Tibial artery (tissue), 4 donors: ENCODE measurements at regions not wholly inside any gene's neighbourhood (a gene's known extent, or its start where the extent isn't known, plus 50 kb on each side); places are given as distances from the start of the nearest gene placed in this dataset.

Source experiments
- DNase-seq, 2 donors: peaks; one replicate each; pipeline ENCODE4 v3.0.0-alpha.2; 2019
- H3K27ac ChIP-seq, 2 donors: fragments of 200-600 bp; sonication (generic) in 1 of 2; 1 replicate in 1 of 2; 2 replicates in 1 of 2; pipeline ENCODE4 v1.5.1; 2018 to 2019; ENCODE audit warnings: mild to moderate bottlenecking in 1 of 2
- H3K27me3 ChIP-seq, 2 donors: fragments of 200-600 bp; sonication (generic) in 1 of 2; one replicate each; pipeline versions ENCODE4 v1.5.1 to v1.6.0; 2016 to 2019
- H3K36me3 ChIP-seq, 3 donors: fragments of 200-600 bp; sonication (generic) in 2 of 3; one replicate each; pipeline ENCODE4 v1.5.1; 2016 to 2019; ENCODE audit warnings: mild to moderate bottlenecking in 2 of 3
- H3K4me1 ChIP-seq, 4 donors: fragments of 200-600 bp; sonication (generic) in 2 of 4; 1 replicate in 3 of 4; 2 replicates in 1 of 4; pipeline ENCODE4 v1.5.1; 2016 to 2019
- H3K4me3 ChIP-seq, 2 donors: fragments of 200-600 bp; sonication (generic) in 1 of 2; 1 replicate in 1 of 2; 2 replicates in 1 of 2; pipeline ENCODE4 v1.5.1; 2018 to 2019; ENCODE audit warnings: mild to moderate bottlenecking in 2 of 2
- H3K9me3 ChIP-seq, 3 donors: fragments of 200-600 bp; sonication (generic) in 1 of 3; one replicate each; pipeline ENCODE4 v1.5.1; 2016 to 2019
- intact Hi-C: fragments of 100-400 bp; cut with DNase I; formaldehyde crosslinking; loops from one replicate; pipeline ENCODE4 v1.15.0; 2023; ENCODE audit warnings: low total_unique reads
- TF ChIP-seq, protein P1 (sequence below), 2 experiments: fragments of 200-600 bp in 1 of 2; fragments of 450-650 bp in 1 of 2; IDR thresholded peaks; one replicate each; pipeline ENCODE4 v1.5.1; 2017 to 2019; ENCODE audit warnings: antibody characterized with exemption in 2 of 2, mild to moderate bottlenecking in 1 of 2, moderate library complexity in 1 of 2

- Histone ChIP-seq H3K27me3 (no peaks in the 10 kb centered on the region), H3K27ac (no peak overlapping the region), H3K4me1 (no peaks in the 10 kb centered on the region), H3K36me3 (no peaks in the 10 kb centered on the region), H3K9me3 (no peaks in the 10 kb centered on the region), H3K4me3 (no peak overlapping the region)
- intact Hi-C loops = no loop called here
- no peak for DNase-seq
- TF ChIP-seq, protein P1, sequence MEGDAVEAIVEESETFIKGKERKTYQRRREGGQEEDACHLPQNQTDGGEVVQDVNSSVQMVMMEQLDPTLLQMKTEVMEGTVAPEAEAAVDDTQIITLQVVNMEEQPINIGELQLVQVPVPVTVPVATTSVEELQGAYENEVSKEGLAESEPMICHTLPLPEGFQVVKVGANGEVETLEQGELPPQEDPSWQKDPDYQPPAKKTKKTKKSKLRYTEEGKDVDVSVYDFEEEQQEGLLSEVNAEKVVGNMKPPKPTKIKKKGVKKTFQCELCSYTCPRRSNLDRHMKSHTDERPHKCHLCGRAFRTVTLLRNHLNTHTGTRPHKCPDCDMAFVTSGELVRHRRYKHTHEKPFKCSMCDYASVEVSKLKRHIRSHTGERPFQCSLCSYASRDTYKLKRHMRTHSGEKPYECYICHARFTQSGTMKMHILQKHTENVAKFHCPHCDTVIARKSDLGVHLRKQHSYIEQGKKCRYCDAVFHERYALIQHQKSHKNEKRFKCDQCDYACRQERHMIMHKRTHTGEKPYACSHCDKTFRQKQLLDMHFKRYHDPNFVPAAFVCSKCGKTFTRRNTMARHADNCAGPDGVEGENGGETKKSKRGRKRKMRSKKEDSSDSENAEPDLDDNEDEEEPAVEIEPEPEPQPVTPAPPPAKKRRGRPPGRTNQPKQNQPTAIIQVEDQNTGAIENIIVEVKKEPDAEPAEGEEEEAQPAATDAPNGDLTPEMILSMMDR (IDR thresholded peaks at IDR 0.05) = no peak
Measured at GRCh38 chr4:178958725-178959440, 1516.6 kb upstream of the AGA start.

- intact Hi-C loops = loop anchor here (5.0 kb wide), 1 partner anchor 199 kb away; no protein-coding TSS in a partner anchor
- Histone ChIP-seq H3K4me3 (no peak overlapping the region), H3K27me3 (no peaks in the 10 kb centered on the region), H3K9me3 (no peaks in the 10 kb centered on the region), H3K36me3 (no peaks in the 10 kb centered on the region), H3K27ac (no peak overlapping the region), H3K4me1 (no peaks in the 10 kb centered on the region)
- DNase-seq = no peak
- TF ChIP-seq, protein P1 (IDR thresholded peaks at IDR 0.05) = no peak
Measured at GRCh38 chr4:178963446-178964045, 1521.3 kb upstream of the AGA start.

DNA sequence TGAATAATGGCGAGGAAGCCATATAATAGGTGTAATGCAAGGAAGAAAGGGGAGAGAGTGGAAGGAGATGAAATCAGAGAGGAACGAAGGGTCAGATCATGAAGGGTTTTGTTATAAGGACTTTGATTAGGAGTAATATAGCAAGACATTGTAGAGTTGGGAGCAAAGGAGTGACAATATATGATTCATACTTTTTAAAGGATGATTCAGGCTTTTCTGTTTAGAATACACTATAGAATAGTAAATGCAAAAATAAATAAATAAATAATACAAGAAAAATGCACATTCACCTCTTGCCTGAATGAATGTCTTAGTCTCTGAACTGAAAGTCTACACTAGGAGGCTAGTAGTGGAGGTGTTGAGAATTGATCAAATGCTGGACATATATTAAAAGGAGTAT, 1524.4 kb upstream of the AGA start:
- Histone ChIP-seq H3K36me3 (no peaks in the 10 kb centered on the region), H3K27me3 (no peaks in the 10 kb centered on the region), H3K9me3 (no peaks in the 10 kb centered on the region), H3K27ac (no peak overlapping the region), H3K4me3 (no peak overlapping the region), H3K4me1 (no peaks in the 10 kb centered on the region)
- TF ChIP-seq, protein P1 (IDR thresholded peaks at IDR 0.05) = no peak
- no peak for DNase-seq
- intact Hi-C loops = no loop called here

DNA sequence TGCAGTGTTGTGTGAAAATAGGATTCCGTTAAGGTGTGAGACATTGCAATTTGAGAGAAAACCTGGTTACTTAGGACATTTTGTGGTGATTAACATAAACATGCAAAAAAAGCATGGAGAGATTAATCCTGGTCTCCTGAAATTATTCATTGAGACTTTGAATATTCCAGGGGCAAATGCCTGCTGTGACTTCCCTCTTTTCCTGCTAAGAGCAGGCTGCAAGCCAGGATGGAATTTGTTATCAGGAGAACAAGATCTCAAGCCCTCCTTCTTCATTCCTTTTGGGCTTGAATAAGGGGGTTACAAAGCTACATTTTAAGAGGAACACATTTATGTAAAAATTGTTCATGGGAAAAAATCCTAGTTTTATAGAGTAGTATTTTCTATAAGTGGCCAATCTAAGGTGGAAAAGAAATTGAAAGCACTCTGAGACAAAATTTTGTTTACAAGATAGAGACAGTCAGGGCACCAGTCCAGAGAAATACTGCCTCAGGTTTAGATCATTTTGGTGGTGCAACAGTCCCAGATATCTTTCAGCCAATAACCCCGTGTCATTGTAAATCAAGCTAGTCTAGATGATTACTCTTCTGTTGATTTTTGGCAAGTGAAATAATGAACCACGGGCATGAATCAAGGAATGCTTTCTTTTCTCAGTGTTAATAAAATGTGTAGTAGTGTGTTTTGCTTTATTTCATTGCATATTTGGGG, 1528.3 kb upstream of the AGA start:
- Histone ChIP-seq H3K9me3 (no peaks in the 10 kb centered on the region), H3K36me3 (no peaks in the 10 kb centered on the region), H3K4me1 (no peaks in the 10 kb centered on the region), H3K4me3 (no peak overlapping the region), H3K27me3 (no peaks in the 10 kb centered on the region), H3K27ac (no peak overlapping the region)
- no peak for DNase-seq
- TF ChIP-seq, protein P1 (IDR thresholded peaks at IDR 0.05) = no peak
- intact Hi-C loops = no loop called here

GRCh38 chr4:178976861-178977260, 1534.6 kb upstream of the AGA start:
- intact Hi-C loops = no loop called here
- Histone ChIP-seq H3K4me3 (no peak overlapping the region), H3K9me3 (no peaks in the 10 kb centered on the region), H3K36me3 (no peaks in the 10 kb centered on the region), H3K4me1 (no peaks in the 10 kb centered on the region), H3K27me3 (no peaks in the 10 kb centered on the region), H3K27ac (no peak overlapping the region)
- no peak for DNase-seq
- TF ChIP-seq, protein P1 (IDR thresholded peaks at IDR 0.05) = no peak
